ENCODE measurements at regions not wholly inside any gene's neighbourhood (a gene's known extent, or its start where the extent isn't known, plus 50 kb on each side); places are given as distances from the start of the nearest gene placed in this dataset.
"Not testable (repeated sequence)": the region's sequence is repeated elsewhere in the genome, so short reads cannot be mapped to it uniquely, and the experiment has no call there.

GRCh38 chr13:103614761-103615160, 548.5 kb upstream of the SLC10A2 start:
- no peak overlapping the region for H3K4me3 ChIP-seq (ENCODE audit: low read length)
- H3K9ac ChIP-seq (ENCODE audit: extremely low read depth, low read length, poor library complexity, severe bottlenecking): no peak overlapping the region
- Mint-ChIP-seq H3K4me1 (peaks cover 5% of the 10 kb centered on the region), H3K4me3 (no peak overlapping the region), H3K27me3 (ENCODE audit: insufficient read depth) (no peaks in the 10 kb centered on the region), H3K27ac (no peak overlapping the region), H3K9me3 (no peaks in the 10 kb centered on the region), H3K36me3 (ENCODE audit: low read depth) (no peaks in the 10 kb centered on the region)
- no peak for TF ChIP-seq CTCF (conservative IDR thresholded peaks at IDR 0.05)
- H3K4me1 ChIP-seq (ENCODE audit: control insufficient read depth, insufficient read depth, low read length): no peaks in the 10 kb centered on the region
- H3K36me3 ChIP-seq (ENCODE audit: control insufficient read depth, insufficient read depth, low read length): no peaks in the 10 kb centered on the region
- H3K9me3 ChIP-seq (ENCODE audit: control insufficient read depth, low read length): no peaks in the 10 kb centered on the region
- DNase-seq: no peak
- H3K27me3 ChIP-seq (ENCODE audit: control insufficient read depth, insufficient read depth, low read length, poor library complexity, severe bottlenecking): no peaks in the 10 kb centered on the region
- H3K27ac ChIP-seq (ENCODE audit: low read depth, low read length): no peak overlapping the region

- Histone ChIP-seq H3K27ac (ENCODE audit: low read depth, low read length) (no peak overlapping the region), H3K36me3 (ENCODE audit: control insufficient read depth, insufficient read depth, low read length) (no peaks in the 10 kb centered on the region), H3K27me3 (ENCODE audit: control insufficient read depth, insufficient read depth, low read length, poor library complexity, severe bottlenecking) (no peaks in the 10 kb centered on the region), H3K4me3 (ENCODE audit: low read length) (no peak overlapping the region), H3K4me1 (ENCODE audit: control insufficient read depth, insufficient read depth, low read length) (no peaks in the 10 kb centered on the region), H3K9me3 (ENCODE audit: control insufficient read depth, low read length) (no peaks in the 10 kb centered on the region), H3K9ac (ENCODE audit: extremely low read depth, low read length, poor library complexity, severe bottlenecking) (no peak overlapping the region)
- WGBS, 2 experiments (ENCODE audit: insufficient coverage in 1 of 2, insufficient read length in 1 of 2): 64 to 80% methylated on average over 1 of the region's 1 CpG
- H3K9me3 Mint-ChIP-seq: no peaks in the 10 kb centered on the region
- no peaks in the 10 kb centered on the region for H3K27me3 Mint-ChIP-seq (ENCODE audit: insufficient read depth)
- H3K4me3 Mint-ChIP-seq: no peak overlapping the region
- H3K27ac Mint-ChIP-seq: no peak overlapping the region
- no peaks in the 10 kb centered on the region for H3K36me3 Mint-ChIP-seq (ENCODE audit: low read depth)
- H3K4me1 Mint-ChIP-seq: peaks cover 5% of the 10 kb centered on the region
- DNase-seq: no peak
- TF ChIP-seq CTCF (conservative IDR thresholded peaks at IDR 0.05): no peak
These were observed 541.8 kb upstream of the SLC10A2 start for GRCh38 chr13:103607995-103608394.

GRCh38 chr13:103605546-103606326, 539.5 kb upstream of the SLC10A2 start:
- Histone ChIP-seq H3K4me1 (ENCODE audit: control insufficient read depth, insufficient read depth, low read length) (no peaks in the 10 kb centered on the region), H3K4me3 (ENCODE audit: low read length) (no peak overlapping the region), H3K27me3 (ENCODE audit: control insufficient read depth, insufficient read depth, low read length, poor library complexity, severe bottlenecking) (no peaks in the 10 kb centered on the region), H3K27ac (ENCODE audit: low read depth, low read length) (no peak overlapping the region), H3K36me3 (ENCODE audit: control insufficient read depth, insufficient read depth, low read length) (no peaks in the 10 kb centered on the region), H3K9ac (ENCODE audit: extremely low read depth, low read length, poor library complexity, severe bottlenecking) (no peak overlapping the region), H3K9me3 (ENCODE audit: control insufficient read depth, low read length) (no peaks in the 10 kb centered on the region)
- H3K27me3 Mint-ChIP-seq (ENCODE audit: insufficient read depth): no peaks in the 10 kb centered on the region
- no peak for TF ChIP-seq CTCF (conservative IDR thresholded peaks at IDR 0.05)
- peaks cover 3% of the 10 kb centered on the region for H3K4me1 Mint-ChIP-seq
- H3K4me3 Mint-ChIP-seq: no peak overlapping the region
- 89 to 95% methylated on average over 6 to 15 of the region's 16 CpGs for WGBS, 2 experiments (ENCODE audit: insufficient coverage in 1 of 2, insufficient read length in 1 of 2)
- H3K36me3 Mint-ChIP-seq (ENCODE audit: low read depth): no peaks in the 10 kb centered on the region
- DNase-seq: no peak
- H3K9me3 Mint-ChIP-seq: peaks cover 2% of the 10 kb centered on the region
- no peak overlapping the region for H3K27ac Mint-ChIP-seq

- not testable (repeated sequence) for H3K9me3 ChIP-seq (ENCODE audit: control insufficient read depth, low read length); H3K27ac ChIP-seq (ENCODE audit: low read depth, low read length); H3K27me3 Mint-ChIP-seq (ENCODE audit: insufficient read depth); DNase-seq; H3K9ac ChIP-seq (ENCODE audit: extremely low read depth, low read length, poor library complexity, severe bottlenecking); H3K4me1 Mint-ChIP-seq; H3K36me3 Mint-ChIP-seq (ENCODE audit: low read depth); H3K27me3 ChIP-seq (ENCODE audit: control insufficient read depth, insufficient read depth, low read length, poor library complexity, severe bottlenecking); H3K36me3 ChIP-seq (ENCODE audit: control insufficient read depth, insufficient read depth, low read length); H3K27ac Mint-ChIP-seq; H3K4me3 ChIP-seq (ENCODE audit: low read length); H3K4me3 Mint-ChIP-seq; H3K4me1 ChIP-seq (ENCODE audit: control insufficient read depth, insufficient read depth, low read length); H3K9me3 Mint-ChIP-seq
- WGBS, 2 experiments (ENCODE audit: insufficient coverage in 1 of 2, insufficient read length in 1 of 2): 88 to 93% methylated on average over 17 to 26 of the region's 26 CpGs
These were observed 533.7 kb upstream of the SLC10A2 start for GRCh38 chr13:103599870-103600269.

All from endodermal cell (in vitro differentiated cells).